Stimulated activated CD8-positive, alpha-beta memory T cell treated with anti-CD3 and anti-CD28 coated beads, Interleukin-15, amount 100 ng/mL, for 24 hours (primary cell): ENCODE measurements at regions not wholly inside any gene's neighbourhood (a gene's known extent, or its start where the extent isn't known, plus 50 kb on each side); places are given as distances from the start of the nearest gene placed in this dataset.
"Not testable (repeated sequence)": the region's sequence is repeated elsewhere in the genome, so short reads cannot be mapped to it uniquely, and the experiment has no call there.

Experiments used
- DNase-seq: peaks from one replicate; pipeline ENCODE4 v3.0.0-alpha.2; 2020; ENCODE audit warnings: low read depth

- DNase-seq = not testable (repeated sequence)
These were observed 108.5 kb downstream of the OLFM1 start for GRCh38 chr9:135195975-135196374.

GRCh38 chr9:135196474-135196873 lies 109.0 kb downstream of the OLFM1 start:
- no peak for DNase-seq

DNA sequence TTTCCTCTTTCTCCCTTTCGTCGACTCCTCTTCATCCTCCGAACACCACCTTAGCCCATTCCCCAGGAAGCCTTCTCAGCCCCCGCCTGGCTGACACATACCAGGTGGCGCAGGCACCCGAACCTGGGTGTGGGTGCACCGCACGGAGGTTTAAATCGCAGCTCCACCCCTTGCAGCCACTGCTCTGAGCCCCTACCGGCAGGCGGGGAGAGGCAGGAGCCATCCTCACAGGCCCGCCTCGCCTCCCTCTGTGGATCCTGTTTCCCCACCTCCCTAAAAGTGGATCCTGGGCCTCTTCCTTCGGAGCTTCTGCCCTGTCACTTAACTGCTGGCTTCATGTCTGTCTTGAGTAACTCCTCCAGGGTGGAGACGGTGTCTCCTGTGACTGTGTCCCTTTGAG lies 110.7 kb downstream of the OLFM1 start:
- DNase-seq = no peak

- DNase-seq = no peak
These were observed 111.3 kb downstream of the OLFM1 start for GRCh38 chr9:135198586-135199285.

- no peak for DNase-seq
These were observed 112.0 kb downstream of the OLFM1 start for GRCh38 chr9:135199489-135199888.

DNA sequence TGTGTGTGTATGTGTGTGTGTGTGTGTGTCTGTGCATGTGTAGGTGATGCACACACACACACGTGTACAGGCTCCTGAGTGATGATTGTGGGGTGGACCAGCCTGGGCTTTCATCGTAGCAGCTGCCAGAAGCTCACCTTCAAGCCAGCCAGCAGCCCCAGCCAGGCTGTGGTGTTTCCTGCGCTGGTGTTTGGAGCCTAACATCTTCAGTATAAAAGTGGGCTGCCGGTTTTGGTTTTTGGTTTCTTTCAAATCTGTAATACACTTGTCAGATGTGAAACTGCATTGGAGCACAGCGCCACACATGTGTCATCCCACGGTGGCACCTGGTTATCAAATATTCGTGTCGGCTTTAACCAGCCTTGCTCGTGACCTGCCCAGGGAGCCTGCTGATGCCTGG lies 114.2 kb downstream of the OLFM1 start:
- DNase-seq = no peak

GRCh38 chr9:135204177-135204576 lies 116.7 kb downstream of the OLFM1 start:
- DNase-seq = no peak

DNA sequence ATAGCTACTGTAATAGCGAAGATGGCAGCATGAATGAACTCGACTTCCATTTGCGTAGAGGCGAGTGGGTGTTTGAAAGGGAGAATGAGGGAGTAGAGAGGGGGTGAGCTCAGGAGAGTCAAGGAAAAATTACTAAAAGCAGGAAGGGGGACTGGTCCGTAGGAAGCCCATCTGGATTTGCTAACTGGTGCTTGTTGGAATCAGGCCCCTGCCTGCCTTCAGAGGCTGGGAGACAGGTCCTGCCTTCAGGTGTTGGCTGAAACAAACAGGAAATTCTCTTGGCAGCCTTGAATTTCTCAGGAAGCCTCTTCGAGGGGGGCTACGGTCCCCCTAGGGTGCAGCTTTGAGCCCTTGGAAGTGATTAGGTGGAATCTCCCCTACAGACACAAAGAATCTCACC lies 121.7 kb downstream of the OLFM1 start:
- no peak for DNase-seq

DNA sequence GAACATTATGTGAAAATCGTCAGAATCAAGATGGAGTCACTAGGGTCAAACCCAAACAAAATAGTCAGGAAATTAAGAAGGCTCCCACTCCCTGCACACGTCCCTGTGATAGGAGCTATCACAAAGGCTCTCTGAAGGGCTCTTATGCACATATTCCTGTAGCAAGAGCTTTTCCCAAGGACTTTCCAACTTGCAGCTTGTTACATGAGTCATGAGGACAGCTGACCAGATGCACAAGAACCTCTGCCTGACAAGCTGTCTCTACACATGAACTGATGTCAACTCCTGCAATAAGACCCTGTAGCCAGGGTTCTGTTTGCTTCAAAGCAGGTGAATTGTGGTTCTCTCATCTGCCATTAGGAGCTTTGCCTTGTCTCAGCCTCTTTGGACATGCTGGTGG lies 122.4 kb downstream of the OLFM1 start:
- DNase-seq = no peak

GRCh38 chr9:135210676-135211523 lies 123.4 kb downstream of the OLFM1 start:
- DNase-seq = no peak

DNA sequence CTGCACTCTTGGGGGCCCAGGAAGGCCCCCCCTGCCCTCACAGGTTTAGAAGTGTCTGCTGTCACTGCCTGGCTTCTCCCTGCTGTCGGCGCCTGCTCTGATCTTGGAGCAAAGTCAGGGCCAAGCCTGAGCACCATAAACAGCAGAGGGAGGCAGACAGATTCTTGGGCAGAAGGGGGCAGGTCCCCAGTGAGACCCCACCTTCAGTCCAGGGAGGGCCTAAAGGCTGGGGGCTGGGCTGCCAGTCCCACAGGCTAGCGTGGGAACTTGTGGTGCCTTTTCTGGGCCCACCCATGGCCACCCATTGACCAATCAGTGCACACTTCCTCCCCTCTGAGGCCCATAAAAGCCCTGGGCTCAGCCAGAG lies 124.0 kb downstream of the OLFM1 start:
- no peak for DNase-seq

DNA sequence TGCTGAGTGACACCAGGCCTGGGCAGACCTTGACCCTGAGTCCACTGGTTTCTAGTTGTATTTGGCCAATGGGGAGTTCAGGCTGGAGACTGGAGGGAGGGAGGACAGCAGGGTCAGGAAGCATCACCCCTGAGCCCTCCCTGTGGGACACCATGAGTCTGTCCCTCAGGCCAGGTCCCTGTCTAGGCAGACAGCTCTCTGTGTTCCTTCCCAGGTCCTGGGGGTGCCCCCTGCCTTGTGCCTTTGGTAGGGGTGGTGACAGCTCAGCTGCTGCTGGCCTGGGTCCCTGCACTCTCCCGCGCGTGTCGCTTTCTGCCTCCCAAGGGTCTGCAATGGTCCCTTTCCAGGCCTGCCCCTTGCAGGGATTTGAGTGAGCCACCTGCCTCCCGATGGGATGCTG lies 125.5 kb downstream of the OLFM1 start:
- DNase-seq = no peak

GRCh38 chr9:135213566-135213965 lies 126.1 kb downstream of the OLFM1 start:
- no peak for DNase-seq

DNA sequence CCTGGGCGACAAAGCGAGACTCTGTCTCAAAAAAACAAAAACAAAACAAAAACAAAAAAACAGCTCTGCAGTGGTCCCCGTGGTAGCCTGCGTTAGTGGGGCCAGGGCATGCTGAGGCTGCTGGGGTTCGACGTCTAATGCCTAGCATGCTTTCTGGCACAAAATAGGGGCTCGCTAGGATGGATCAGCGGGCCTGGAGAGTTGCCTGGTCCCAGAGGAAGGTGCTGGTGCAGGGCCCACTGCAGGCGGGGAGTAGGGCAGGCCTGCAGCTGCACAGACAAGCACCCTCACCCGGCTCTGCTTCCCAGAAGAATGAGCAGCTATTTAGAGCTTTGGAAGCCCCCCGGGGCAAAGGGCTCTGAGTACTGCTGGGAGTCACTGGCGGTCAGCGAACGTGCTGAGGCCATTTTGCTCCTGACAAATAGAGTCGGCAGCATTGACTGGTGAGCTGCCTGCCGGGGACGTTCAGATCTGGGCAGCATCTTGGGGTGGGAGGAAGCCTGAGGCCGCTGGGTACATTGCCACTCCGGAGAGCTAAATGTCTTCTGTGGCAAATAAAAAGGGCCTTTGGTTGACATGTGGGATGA lies 126.7 kb downstream of the OLFM1 start:
- DNase-seq = no peak

- no peak for DNase-seq
These were observed 127.2 kb downstream of the OLFM1 start for GRCh38 chr9:135214706-135215105.

DNA sequence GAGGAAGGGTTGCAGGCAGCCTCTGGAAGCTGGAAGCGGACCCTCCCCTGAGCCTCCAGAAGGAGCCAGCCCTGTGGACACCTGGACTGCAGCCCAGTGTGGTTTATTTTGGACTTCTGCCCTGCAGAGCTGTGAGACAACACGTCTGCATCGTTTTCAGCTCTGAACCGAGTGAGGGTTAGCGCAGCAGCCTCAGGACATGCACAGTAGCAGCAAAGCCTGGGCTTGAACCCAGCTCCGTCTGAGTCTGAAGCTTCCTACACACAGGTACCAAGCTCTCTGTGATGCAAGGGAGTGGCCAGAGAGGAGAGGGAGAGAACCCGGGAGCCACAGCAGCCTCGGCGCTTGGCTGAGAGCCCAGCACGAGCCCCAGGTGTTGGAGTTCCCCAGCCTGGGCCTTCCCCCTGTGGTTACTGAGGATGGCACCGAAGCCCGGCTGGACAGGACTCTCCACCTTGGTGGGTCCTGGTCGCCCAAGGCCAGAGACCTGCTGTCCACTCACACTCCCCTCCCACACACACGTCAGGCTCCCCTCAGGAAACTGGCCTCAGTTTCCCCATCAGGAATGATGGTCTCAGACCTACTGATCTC lies 128.2 kb downstream of the OLFM1 start:
- DNase-seq = no peak

DNA sequence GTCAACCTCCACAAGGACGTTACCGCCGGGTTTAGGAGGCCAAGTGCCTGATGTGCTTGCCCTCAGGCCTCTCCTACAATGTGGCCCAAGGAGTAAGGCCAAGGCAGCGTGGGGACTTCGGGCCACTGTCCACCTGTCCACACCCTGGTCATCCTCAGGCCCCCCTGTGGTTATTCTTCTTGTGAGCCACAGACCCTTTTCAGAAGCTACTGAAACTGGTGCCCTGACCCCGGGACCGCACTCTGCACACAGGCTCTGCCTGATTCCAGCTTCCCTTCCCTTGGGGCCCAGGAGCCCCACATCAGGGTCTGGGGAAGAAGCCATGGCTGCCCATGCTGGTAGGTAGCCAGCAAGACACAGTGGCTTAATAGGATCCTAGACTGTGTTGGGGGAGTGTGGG lies 128.8 kb downstream of the OLFM1 start:
- DNase-seq = no peak

DNA sequence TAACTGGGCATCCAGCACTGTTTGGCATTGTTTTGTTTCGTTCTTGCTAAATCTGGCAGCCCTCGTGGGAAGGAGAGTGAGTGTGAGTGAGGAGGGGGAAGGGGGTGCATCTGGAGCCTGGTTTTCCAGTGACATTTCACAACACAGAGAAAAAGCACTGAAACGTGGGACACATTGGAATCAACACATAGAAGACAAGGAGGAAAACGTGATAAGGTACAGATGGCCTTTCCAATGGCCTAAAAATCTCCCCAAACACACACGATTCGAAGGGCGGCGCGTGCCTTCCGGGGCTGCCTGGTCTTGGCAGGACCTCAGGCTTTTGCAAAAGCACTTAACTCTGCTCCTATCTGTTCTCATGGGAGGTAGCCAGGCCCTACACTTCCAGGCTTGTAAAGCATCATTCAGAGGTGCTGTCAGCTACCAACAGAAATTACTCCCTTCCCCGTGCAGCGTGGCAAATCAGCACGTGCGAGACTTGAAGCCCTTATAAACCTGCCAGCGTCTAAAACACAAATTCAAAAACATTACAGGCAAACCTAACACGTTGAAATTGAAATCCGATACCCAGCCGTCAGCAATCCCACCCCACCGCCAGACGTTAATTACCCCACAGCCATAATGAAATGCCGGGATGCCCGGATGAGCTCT lies 129.4 kb downstream of the OLFM1 start:
- no peak for DNase-seq

DNA sequence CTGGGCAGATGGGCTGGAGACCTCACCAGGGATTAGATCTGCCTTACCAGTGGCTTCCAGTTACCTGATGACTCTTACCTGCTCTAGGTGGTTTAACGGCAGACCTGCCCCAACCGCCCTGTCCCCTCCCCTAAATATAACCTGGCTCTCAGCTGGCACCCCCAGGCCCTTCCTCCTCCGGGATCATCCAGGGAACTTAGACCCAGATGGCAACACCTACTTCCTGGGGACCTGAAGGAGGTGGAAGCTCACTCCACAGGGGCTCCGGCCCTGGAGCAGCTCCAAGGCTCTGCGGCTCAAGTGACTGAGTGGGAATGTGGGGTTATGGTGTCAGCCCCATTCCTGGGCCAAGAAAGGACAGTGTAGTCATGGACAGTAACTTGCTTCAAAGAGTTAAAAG lies 130.4 kb downstream of the OLFM1 start:
- DNase-seq = no peak

GRCh38 chr9:135218331-135219225 lies 131.1 kb downstream of the OLFM1 start:
- no peak for DNase-seq
